HG03457 (cell line): ENCODE measurements at regions not wholly inside any gene's neighbourhood (a gene's known extent, or its start where the extent isn't known, plus 50 kb on each side); places are given as distances from the start of the nearest gene placed in this dataset.

Experiments used
- ATAC-seq: cut with Tn5 transposase; IDR thresholded peaks from one replicate; pipeline ENCODE4 v1.9.1; 2021; ENCODE audit warnings: moderate number of reproducible peaks; ENCODE audit not compliant: unreplicated experiment

DNA sequence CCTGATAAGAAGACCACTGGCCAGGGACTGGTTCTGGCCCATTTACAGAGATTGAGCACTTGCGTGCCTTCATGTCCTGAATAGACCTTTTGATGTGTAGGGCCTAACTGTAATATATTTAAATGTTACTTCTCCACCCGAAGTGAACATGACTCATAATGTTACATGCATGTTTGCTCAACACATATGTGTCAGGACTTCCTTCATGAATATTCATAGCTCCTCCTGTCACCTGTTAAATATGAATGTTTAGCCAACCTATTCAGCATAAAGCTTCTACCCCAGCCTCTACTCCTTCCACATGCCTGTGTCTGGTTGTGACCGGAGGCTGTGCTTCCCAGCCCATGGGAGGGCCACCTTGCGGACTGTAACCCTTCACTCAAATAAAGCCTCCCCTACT, 457.5 kb downstream of the IRX1 start:
- no peak for ATAC-seq

DNA sequence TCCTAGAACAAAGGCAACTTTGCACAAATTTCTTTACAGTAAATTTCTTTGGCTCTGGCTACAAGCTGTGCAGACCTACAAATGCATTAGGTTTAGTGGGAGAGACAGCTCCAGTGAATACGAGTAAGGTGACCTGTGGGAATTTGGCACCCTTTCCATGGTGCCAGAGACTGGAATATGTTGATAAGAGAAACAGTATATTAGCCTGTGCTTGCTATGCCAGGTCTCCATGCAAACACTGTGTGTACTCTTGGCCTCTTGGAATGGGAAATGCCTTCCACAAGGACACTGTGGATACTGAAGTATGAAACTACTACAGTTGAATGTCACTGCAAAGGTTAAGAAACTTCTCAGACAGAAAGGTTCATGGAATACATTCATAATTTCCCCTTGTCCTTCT, 458.5 kb downstream of the IRX1 start:
- no peak for ATAC-seq

DNA sequence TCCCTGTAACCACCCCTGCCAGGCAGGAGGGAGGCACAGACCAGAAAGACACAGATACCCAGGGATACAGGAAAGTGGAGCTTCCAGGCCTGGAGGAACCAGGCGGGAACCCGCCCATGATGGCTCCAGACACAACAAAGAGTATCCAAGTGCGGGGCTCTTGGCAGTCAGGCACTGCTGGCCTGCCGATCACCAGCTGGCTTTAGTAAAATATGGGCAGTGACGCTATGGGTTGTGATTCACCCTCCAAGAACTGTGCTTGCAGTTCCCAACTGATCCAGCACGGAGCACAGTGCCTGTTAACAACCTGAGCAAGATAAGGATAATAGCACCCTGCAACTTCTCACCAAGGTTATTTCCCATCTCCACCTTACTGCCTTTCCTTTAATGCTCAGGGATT, 463.3 kb downstream of the IRX1 start:
- ATAC-seq, result no peak

DNA sequence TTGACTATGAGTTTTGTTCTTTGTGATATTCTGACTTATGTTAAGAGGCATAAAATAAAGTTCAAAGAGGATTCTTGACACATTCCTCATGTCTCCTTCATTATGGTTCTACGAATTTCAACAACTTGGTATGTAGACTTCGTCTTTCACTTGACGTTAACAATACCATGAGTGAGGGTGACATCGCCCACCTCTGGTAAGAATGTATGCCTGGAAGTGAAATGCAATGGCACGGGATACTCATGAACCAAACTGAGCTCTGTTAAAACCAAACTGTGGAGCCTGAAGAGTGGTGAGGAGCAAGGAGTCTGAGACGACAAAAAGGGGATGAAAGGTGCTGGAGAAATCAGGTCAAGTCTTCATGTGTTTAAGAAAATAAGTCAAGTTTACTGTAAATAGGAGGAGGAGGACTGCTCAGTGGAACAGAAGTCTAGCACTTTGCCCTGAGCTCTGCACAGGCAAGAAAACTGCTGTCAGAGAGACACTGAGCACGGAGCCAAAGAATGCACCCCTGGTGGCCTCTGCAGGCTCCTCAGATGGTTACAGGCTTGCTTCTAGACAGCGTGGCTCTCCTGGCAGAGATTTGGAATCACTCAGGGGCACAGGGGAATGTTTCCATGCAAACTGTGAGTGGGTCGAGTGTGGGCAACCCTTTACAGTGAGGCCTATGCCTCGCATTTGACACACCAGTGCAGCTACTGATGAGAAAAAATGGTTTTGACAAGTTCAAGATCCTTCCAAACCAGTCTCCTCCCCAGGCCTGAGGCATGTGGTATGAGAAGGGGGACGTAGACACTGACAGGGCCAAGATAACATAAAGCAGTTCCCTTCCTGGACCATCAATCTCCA, 470.1 kb downstream of the IRX1 start:
- no peak for ATAC-seq

DNA sequence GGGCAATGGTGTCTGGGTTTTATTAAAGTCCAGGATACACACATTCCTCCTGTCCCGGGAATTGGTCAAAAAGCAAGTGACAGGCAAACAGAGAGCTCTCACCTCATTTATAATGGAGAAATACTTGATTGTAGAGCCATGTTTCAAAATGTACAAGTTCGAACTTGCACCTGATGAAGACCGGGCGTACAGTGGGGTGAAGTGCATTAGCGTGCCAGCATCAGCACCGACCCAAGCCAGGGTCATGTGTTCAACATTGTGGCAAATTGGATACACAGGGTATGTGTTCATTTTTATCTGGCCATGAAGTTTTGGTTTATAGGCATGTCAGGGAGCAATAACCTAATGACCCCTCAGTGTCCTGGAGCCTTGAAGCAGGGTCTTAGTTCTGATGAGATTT, 472.5 kb downstream of the IRX1 start:
- no peak for ATAC-seq

DNA sequence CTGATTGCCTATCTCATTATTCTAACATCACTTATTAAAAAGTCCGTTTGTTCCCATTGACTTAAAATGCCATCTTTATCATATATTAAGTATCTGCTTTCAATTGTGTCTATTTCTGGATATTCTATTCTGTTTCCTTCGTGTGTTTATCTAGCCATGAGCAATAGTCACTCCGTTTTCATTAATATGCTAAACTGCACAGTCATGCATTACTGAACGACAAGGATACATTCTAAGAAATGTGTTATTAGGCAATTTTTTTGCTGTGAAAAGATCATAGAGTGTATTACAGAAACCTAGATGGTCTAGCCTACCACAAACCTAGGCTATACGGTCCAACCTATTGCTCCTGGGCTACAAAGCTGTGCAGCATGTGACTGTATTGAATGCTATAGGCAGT, 482.9 kb downstream of the IRX1 start:
- no peak for ATAC-seq

DNA sequence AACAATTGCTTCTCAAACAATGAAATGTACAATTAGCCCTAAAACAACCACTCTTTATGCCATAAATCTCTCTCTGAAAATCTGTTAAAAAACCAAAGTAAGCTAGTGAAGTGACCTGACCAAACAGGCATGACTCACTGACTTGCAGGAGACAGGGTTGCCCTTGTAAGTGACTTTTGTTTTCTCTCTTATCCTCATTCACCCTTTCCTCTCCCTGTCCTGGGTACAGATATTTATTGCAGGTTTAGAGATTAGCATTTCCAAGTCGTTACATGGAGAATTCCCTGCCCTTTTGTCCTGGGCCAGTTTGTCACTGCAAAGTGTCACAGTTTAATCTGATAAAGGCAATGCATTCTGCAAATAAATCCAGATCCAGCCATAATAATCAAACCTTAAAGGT, 484.2 kb downstream of the IRX1 start:
- no peak for ATAC-seq

DNA sequence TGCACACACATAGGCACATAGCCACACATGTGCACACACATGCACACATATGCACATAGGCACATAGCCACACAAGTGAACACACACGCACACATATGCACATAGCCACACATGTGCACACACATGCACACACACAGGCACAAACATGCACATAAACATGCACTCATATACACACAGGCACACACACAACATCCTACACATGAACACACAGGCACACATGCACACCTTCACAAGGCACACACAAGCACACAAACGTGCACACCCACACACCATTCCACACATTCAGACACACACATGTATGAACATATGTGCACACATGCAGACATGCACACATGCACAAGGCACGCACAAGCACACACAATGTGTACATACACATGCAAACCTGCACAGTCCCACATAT, 484.7 kb downstream of the IRX1 start:
- ATAC-seq, result no peak

DNA sequence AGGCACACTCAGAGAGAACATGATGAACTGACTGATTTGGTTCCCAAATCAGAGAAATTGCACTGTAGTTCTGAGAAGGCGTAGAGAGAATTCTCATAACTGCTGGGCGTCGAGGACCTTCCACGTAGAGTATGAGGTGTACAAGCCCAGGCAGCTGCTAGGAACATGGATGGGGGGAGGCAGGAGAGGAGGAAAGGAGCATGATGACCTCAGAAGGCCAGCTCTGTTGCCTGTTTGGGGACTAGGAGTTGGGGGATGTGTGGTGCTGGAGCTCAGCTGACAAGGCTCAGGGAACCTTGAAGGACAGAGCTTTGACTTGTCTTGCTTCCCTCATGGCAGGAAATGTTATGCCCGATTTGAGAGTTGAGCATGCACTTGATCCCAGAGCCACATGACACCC, 485.4 kb downstream of the IRX1 start:
- no peak for ATAC-seq

DNA sequence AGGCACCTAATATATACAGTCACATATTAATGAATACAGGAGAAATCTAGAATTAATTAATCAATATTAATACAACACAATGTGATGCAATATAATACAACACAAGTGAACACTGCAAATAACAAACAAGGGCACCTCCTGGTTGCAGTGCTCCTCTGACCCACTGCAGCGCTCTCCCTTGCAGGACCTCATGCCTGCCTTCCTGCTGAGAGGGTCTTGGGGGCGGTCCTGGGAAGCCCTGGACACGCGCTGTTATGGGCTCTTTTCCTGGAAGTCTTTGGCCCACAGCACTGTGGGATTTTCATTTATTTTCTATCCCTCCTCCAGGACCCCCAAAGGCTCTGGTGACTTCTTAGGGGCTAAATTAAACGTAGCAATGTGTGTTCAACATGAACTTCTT, 485.8 kb downstream of the IRX1 start:
- no peak for ATAC-seq

DNA sequence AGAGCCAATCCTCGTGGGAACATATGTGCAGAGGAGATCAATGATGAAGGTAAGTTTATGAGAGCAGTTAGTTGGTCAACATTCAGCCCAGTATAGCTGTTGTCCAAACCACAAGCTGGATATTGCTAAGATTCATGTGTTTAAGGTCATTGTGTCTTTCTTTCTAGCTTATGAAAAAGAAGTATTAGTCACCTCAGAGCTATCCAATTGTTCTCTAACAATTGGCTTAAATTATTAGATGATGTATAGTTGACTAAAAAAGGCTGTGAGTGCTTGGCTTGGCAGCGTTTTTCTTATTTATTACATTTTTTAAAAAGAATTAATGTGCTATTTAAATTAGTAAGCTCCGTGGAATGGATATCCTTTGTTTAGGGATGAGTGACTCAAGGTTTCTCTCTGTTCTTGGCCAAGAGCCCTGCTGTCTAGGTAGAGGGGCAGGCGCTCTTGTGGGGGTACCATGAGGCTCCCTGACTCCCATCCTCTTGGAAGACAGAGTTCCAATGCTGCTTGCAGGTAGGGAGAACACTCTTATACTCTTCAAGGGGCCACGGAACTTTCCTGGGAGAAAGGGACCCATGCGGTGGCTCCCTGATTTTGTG, 487.4 kb downstream of the IRX1 start:
- ATAC-seq, result no peak

DNA sequence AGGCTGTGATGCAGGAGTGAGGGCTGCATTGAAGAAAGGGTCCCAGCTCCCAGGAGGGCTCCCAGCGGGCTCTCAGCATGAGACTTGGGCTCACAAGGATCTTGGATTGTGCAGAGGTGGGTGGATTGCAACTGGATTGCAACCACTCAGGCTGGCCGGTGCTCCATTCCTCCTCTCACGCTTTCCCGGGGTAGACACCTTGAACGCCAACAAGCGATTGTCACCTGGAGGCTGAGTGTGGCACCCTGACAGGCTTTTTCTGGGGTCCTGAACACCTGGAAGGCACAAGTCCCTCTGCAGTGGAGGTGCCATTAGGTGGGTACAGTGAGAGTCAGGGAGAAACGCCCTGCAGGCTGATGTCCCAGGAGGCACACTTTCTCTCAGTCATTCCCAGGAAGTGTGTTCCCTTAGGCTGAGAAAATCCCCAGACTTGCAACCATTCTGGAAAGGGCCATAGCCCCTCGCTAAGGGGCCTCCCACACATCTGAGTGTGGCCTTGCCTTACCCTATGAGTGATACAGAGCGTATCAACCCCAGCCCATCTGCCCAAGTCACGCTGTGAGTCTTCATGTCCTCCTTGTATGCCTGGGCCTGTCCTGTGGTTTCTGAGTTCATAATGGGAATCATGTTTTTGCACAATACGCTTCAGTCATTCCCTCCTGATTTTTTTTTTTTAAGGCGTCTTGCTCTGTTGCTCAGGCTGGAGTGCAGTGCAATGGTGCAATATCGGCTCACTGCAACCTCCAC, 488.1 kb downstream of the IRX1 start:
- no peak for ATAC-seq

DNA sequence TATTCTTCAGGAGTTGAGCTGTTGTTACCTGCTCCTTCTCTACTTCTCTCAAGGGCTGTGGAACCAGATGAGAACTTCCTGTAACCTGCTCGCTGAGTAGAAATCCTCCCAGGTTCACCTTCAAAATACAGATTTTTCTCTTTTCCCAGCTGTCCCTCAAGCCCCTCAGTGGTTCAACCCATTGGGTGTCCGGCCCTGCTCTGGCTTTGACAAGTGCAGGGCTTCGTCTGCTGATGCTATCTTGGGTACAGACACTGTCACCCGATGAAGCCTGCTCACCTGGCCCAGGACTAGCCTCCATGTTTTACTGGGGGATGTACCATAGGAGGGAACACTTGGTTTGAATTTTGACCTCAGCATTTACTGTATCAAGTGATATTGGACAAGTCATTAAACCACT, 490.4 kb downstream of the IRX1 start:
- ATAC-seq, result no peak

DNA sequence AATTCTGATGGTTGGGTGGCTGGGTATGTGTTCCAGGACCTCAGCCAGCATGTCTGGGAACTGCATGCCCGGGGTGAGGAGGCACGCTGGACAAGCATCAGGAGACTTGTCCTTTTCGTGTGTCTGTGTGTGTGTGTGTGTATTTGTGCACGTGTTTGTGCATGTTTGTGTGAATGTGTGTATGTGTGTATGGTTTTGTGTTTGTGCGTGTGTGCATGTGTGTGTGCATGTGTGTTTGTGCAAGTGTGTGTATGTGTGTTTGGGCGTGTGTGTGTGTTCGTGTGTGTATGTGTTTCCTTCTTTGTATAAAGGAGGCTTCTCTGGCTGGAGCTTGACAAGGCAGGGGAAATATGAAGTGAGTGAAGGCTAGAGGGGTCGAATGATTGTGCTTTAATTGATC, 491.5 kb downstream of the IRX1 start:
- ATAC-seq, result no peak

DNA sequence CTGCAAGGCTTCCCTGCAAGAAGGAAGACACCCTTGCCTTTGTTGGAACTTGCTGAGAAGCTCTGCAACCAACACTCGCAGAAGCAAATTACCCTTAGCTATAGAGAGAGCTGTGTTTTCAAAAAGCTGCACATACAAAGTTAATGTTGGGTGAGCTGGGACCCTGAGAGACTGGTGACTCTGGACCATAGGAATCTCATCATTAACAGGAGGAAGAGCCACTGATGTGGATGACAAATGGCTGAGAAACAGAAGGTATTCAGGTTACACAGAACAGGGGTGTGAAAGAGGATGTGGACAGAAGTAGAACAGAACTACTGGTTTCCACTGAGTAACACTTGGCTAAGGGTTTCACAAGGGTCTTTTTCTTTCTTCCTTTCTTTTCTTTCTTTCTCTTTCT, 493.5 kb downstream of the IRX1 start:
- ATAC-seq, result no peak

DNA sequence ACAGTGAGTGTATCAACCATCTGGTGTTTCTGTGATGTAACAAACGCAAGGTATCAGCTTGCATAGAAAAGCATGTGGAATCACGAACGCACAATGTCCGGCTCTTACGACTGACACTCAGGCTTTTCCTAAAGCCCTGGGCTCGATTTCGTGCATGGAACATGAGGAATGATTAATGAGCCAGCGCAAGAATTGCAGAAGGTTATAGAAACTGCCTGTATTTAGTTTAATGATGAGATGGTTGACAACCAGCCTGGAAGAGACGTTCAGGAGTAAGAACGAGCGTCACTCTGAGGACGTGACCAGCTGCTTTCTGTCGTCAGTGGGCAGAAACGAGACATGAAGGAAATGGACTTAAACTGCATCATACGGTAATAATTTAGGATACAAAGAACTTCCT, 497.6 kb downstream of the IRX1 start:
- no peak for ATAC-seq

DNA sequence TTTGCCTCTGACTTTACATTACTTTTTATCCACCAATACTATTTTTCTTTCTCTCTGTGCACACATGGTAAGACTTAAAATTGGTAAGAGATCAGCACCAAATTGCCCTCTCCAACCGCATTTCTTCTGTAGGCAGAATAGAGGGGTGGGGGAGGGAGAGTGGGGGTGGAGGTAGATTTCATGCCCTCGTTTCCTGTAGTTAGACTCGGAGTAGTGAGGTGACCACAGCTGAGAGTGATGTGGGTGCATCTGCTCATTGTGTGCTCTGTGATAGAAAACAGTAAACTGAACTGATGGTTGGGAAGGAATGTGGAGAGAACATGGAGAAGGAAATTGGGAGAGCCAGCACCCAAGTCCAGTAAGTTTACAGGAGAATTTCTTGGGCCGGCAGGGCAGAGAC, 498.3 kb downstream of the IRX1 start:
- ATAC-seq, result no peak

DNA sequence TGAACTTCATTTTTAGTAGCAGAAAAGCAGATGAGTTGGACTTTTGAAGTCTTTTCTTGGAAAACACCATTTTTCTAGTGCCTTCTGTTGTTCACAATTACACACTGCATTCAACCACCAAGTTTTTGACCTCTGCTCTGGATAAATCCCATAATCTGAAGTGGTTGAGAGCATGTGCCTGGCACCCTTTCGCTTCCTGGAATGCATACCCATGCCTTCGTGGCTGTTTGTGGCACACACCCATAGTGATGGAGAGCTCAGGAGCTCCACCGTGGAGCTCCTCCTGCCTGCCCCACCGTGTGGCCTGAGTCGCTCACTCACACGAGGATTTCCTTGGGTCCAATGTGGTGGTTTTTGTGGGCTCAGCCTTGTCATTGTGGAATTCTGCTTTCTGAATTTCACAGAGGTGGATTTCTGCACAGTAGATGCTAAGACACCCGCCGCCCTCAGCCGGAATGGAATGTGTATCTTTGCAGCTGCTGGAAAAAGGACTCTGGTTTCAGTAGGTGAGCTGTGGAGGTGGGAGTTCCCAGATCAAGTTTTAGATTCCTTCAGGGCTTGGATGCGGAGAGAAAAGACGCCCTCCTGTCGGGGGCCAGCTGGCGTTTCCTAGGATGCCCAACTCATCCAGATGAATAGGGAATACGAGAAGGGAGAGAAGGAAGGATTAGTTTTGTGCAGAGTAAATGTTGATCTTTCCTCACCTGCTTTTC, 500.4 kb downstream of the IRX1 start:
- no peak for ATAC-seq

DNA sequence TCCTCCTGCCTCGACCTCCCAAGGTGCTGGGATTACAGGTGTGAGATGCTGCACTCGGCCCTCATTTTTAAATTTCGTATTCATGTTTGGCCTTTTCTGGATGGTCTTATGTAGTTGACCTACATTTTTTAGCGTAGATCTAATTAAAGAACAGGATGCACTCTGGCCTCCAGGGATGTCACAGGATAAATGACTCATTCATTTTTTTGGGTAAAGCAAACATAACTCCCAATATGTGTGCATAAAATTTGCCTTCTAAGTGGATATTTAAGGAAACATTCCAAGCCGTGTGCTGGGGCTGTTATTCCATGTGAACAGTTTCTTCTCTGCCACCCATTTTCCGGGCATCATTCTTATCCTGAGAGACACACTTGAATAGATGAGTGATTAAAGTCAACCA, 501.6 kb downstream of the IRX1 start:
- no peak for ATAC-seq

DNA sequence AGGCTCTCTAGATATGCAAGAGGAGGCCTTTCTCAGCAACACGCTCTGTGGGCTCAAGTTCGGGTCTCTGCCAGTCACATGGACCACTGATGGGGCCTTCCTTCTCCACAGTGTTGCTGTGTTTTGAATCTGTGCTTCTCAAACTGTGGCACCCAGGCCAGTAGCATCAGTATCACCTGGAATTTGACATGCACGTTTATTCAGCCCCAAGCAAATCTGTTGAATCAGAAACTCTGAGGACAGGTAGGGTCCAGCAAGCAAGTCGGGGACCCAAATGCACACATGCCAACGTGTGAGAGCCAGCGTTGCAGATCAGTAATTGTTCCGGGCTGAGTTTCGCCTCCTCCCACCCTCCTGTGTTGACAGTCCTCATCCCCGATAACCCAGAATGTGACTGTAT, 502.6 kb downstream of the IRX1 start:
- no peak for ATAC-seq

DNA sequence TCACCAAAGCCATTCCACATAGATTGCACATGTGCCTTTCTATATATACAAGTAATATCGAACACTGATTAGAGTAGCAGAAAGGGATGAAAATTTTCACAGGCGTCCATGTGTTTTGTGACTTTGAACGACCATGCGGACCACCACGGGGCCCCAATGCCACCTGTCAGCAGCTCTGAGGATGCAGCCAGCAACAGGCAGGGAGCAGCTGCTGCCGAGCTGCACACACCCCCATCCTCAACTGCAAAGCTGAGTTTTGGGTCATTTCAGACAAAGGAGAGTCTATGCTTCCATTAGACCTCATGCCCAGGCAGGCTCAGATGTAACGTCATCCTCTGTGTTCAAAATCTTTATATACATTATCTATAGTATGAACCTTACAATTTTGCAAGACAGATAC, 503.8 kb downstream of the IRX1 start:
- no peak for ATAC-seq

DNA sequence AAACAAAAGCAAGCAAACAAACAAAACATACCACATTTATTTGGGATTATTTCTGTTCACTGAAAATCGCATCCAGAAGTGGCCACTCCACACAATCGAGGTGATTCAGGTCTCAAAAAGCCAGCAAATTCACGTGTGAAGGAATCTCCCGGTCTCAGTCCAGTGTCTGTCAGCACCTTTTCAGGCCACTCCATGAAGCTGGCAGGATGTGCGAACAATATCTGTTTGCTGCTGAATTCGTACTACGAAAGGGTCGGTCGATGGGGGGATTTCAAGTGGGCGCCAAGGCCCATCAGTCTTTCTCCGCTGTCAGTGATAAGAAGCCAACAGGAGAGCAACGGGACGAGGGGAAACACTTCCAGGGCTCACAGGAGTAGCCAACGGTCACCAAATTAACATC, 505.1 kb downstream of the IRX1 start:
- no peak for ATAC-seq
